ENCODE measurements at regions not wholly inside any gene's neighbourhood (a gene's known extent, or its start where the extent isn't known, plus 50 kb on each side); places are given as distances from the start of the nearest gene placed in this dataset.

DNA sequence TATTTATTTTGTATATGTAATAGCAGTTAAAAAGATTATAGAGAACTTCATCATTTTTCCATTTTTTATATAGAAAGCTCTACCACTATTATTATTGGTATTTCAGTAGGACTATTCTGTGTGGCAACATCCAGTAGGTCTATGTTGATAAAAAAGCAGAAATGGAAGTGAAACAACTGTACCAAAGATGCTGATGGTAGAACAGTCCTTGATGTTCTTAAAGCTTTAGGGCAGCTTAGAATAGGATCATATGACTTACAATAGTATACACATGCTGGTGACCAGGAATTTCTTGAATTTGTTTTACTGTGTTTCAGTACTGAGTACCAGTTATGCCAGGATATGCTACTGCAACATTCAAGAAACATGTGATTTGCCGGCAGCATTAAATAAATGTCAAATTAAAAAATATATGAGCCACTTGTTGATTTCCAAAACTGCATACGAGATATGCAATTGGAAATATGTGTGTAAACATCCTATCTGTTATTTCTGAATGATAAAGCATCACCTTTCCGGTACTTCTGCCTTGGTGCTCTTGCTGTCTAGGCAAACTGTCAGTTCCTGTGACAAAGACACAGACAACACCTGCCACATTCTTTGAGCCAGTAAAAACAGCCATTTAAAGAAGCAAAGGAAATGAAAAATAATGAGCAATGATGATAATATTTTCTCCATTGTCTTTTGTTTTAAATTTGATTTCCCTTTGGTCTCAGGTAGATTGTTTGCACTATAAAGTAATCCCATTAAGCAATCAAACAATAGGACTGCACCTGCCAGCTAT, 649.2 kb downstream of the ZPLD1 start:
- H3K36me3 ChIP-seq (ENCODE audit: insufficient read depth, low read length) = no peaks in the 10 kb centered on the region
- no peak overlapping the region for H3K4me3 ChIP-seq (ENCODE audit: low read depth in 1 of 2, low read length in 2 of 2)
- H4K20me1 ChIP-seq (ENCODE audit: insufficient read depth, low read length) = no peaks in the 10 kb centered on the region
- no peaks in the 10 kb centered on the region for H3K79me2 ChIP-seq (ENCODE audit: insufficient read depth, low read length)
- no peaks in the 10 kb centered on the region for H3K9me3 ChIP-seq (ENCODE audit: insufficient read depth, low read length, severe bottlenecking)
- ATAC-seq (ENCODE audit: insufficient read depth, low read depth) (no peak), DNase-seq (no peak)
- no peak overlapping the region for H2AFZ ChIP-seq (ENCODE audit: low read depth, low read length)
- H3K4me2 ChIP-seq (ENCODE audit: insufficient read depth, low read length) = no peak overlapping the region
- no peaks in the 10 kb centered on the region for H3K27me3 ChIP-seq (ENCODE audit: insufficient read depth, low read length, poor library complexity)
- no peak overlapping the region for H3K27ac ChIP-seq (ENCODE audit: low read length)
- H3K9ac ChIP-seq (ENCODE audit: low read depth, low read length) = no peak overlapping the region
- TF ChIP-seq, protein P1, sequence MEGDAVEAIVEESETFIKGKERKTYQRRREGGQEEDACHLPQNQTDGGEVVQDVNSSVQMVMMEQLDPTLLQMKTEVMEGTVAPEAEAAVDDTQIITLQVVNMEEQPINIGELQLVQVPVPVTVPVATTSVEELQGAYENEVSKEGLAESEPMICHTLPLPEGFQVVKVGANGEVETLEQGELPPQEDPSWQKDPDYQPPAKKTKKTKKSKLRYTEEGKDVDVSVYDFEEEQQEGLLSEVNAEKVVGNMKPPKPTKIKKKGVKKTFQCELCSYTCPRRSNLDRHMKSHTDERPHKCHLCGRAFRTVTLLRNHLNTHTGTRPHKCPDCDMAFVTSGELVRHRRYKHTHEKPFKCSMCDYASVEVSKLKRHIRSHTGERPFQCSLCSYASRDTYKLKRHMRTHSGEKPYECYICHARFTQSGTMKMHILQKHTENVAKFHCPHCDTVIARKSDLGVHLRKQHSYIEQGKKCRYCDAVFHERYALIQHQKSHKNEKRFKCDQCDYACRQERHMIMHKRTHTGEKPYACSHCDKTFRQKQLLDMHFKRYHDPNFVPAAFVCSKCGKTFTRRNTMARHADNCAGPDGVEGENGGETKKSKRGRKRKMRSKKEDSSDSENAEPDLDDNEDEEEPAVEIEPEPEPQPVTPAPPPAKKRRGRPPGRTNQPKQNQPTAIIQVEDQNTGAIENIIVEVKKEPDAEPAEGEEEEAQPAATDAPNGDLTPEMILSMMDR (IDR thresholded peaks at IDR 0.05; ENCODE audit: borderline replicate concordance, extremely low read depth, low read length, poor library complexity, severe bottlenecking) = no peak
- TF ChIP-seq EZH2 (IDR thresholded peaks at IDR 0.05; ENCODE audit: borderline replicate concordance, low read depth, low read length, severe bottlenecking) = no peak
- no peaks in the 10 kb centered on the region for H3K4me1 ChIP-seq (ENCODE audit: insufficient read depth, low read length)

DNA sequence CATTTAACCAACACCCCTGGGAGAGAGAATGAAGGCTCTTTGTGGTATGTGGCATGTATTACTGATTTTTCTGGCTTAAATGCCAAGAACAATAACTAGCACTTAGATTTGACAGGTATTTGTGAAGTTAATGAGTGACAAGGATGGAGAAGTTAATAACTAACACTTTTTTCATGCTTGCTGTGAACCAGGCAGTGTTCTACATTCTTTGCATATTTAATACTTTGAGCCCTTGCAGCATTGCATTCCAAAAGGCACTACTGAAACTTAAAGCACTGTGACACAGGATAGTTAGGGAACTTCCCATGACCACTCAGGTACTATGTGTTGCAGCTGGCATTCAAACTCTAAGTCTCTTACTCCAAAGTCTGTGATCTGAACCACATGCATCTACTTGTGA, 650.6 kb downstream of the ZPLD1 start:
- DNase-seq = no peak
- TF ChIP-seq EZH2 (IDR thresholded peaks at IDR 0.05; ENCODE audit: borderline replicate concordance, low read depth, low read length, severe bottlenecking) = no peak
- TF ChIP-seq, protein P1 (IDR thresholded peaks at IDR 0.05; ENCODE audit: borderline replicate concordance, extremely low read depth, low read length, poor library complexity, severe bottlenecking) = no peak
- Histone ChIP-seq H2AFZ (ENCODE audit: low read depth, low read length) (no peak overlapping the region), H3K9me3 (ENCODE audit: insufficient read depth, low read length, severe bottlenecking) (no peaks in the 10 kb centered on the region), H4K20me1 (ENCODE audit: insufficient read depth, low read length) (no peaks in the 10 kb centered on the region), H3K79me2 (ENCODE audit: insufficient read depth, low read length) (no peaks in the 10 kb centered on the region), H3K4me2 (ENCODE audit: insufficient read depth, low read length) (no peak overlapping the region), H3K4me3 (ENCODE audit: low read depth in 1 of 2, low read length in 2 of 2) (no peak overlapping the region), H3K9ac (ENCODE audit: low read depth, low read length) (no peak overlapping the region), H3K27ac (ENCODE audit: low read length) (no peak overlapping the region), H3K4me1 (ENCODE audit: insufficient read depth, low read length) (no peaks in the 10 kb centered on the region), H3K36me3 (ENCODE audit: insufficient read depth, low read length) (no peaks in the 10 kb centered on the region), H3K27me3 (ENCODE audit: insufficient read depth, low read length, poor library complexity) (no peaks in the 10 kb centered on the region)
- no peak for ATAC-seq (ENCODE audit: insufficient read depth, low read depth)

DNA sequence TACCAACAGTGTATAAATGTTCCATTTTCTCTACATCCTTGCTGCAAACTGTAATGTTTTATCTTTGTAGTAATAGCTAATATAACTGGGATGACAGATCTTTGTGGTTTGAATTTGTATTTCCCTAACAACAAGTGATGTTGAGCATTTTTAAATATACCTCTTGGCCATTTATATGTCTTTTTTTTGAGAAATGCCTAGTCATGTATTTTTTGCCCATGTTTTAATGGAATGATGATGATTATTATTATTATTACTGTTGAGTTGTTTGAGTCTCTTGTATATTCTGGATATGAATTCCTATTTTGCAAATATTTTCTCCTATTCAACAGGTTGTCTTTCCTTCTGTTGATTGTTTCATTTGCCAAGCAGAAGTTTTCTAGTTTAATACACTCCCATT, 654.9 kb downstream of the ZPLD1 start:
- no peaks in the 10 kb centered on the region for H3K9me3 ChIP-seq (ENCODE audit: insufficient read depth, low read length, severe bottlenecking)
- H3K4me1 ChIP-seq (ENCODE audit: insufficient read depth, low read length) = no peaks in the 10 kb centered on the region
- H3K79me2 ChIP-seq (ENCODE audit: insufficient read depth, low read length) = no peaks in the 10 kb centered on the region
- DNase-seq (no peak), ATAC-seq (ENCODE audit: insufficient read depth, low read depth) (no peak)
- no peaks in the 10 kb centered on the region for H3K36me3 ChIP-seq (ENCODE audit: insufficient read depth, low read length)
- no peak overlapping the region for H3K4me3 ChIP-seq (ENCODE audit: low read depth in 1 of 2, low read length in 2 of 2)
- H4K20me1 ChIP-seq (ENCODE audit: insufficient read depth, low read length) = no peaks in the 10 kb centered on the region
- no peaks in the 10 kb centered on the region for H3K27me3 ChIP-seq (ENCODE audit: insufficient read depth, low read length, poor library complexity)
- no peak for TF ChIP-seq EZH2 (IDR thresholded peaks at IDR 0.05; ENCODE audit: borderline replicate concordance, low read depth, low read length, severe bottlenecking)
- TF ChIP-seq, protein P1 (IDR thresholded peaks at IDR 0.05; ENCODE audit: borderline replicate concordance, extremely low read depth, low read length, poor library complexity, severe bottlenecking) = no peak
- H2AFZ ChIP-seq (ENCODE audit: low read depth, low read length) = no peak overlapping the region
- H3K4me2 ChIP-seq (ENCODE audit: insufficient read depth, low read length) = no peak overlapping the region
- no peak overlapping the region for H3K9ac ChIP-seq (ENCODE audit: low read depth, low read length)
- H3K27ac ChIP-seq (ENCODE audit: low read length) = no peak overlapping the region
